ENCODE measurements at regions not wholly inside any gene's neighbourhood (a gene's known extent, or its start where the extent isn't known, plus 50 kb on each side); places are given as distances from the start of the nearest gene placed in this dataset.

GRCh38 chr10:10294184-10294880, 723.3 kb upstream of the CELF2 start:
- H3K4me1 ChIP-seq, result no peaks in the 10 kb centered on the region
- no peak overlapping the region for H3K27ac ChIP-seq
- ATAC-seq (no peak), FAIRE-seq (no peak), DNase-seq (ENCODE audit: low read depth in 1 of 2, low spot score in 1 of 2) (no peak)
- no peak overlapping the region for H3K4me2 ChIP-seq
- no peaks in the 10 kb centered on the region for H3K9me3 ChIP-seq
- H3K4me3 ChIP-seq, result no peak overlapping the region
- 15% methylated on average over 8 of the region's 9 CpGs for WGBS (ENCODE audit: missing lambda C conversion rate)
- TF ChIP-seq JUNB (IDR thresholded peaks at IDR 0.05), result no peak
- no peak for TF ChIP-seq MAX (IDR thresholded peaks at IDR 0.05)
- TF ChIP-seq KDM1A (IDR thresholded peaks at IDR 0.05; ENCODE audit: low read depth), result no peak
- no peak for TF ChIP-seq PHF8 (IDR thresholded peaks at IDR 0.05; ENCODE audit: borderline replicate concordance, low read depth)
- TF ChIP-seq ZSCAN20 (CRISPR knock-in tag; IDR thresholded peaks at IDR 0.05), result no peak
- no peak for TF ChIP-seq HMGXB4 (CRISPR knock-in tag; IDR thresholded peaks at IDR 0.05; ENCODE audit: borderline replicate concordance)
- ChIA-PET POLR2A (no interaction called here), CTCF (interaction anchor here (0.6 to 0.7 kb wide), 2 partner anchors 19 to 1045 kb away, joined by 3 read pairs; no protein-coding TSS in a partner anchor)

DNA sequence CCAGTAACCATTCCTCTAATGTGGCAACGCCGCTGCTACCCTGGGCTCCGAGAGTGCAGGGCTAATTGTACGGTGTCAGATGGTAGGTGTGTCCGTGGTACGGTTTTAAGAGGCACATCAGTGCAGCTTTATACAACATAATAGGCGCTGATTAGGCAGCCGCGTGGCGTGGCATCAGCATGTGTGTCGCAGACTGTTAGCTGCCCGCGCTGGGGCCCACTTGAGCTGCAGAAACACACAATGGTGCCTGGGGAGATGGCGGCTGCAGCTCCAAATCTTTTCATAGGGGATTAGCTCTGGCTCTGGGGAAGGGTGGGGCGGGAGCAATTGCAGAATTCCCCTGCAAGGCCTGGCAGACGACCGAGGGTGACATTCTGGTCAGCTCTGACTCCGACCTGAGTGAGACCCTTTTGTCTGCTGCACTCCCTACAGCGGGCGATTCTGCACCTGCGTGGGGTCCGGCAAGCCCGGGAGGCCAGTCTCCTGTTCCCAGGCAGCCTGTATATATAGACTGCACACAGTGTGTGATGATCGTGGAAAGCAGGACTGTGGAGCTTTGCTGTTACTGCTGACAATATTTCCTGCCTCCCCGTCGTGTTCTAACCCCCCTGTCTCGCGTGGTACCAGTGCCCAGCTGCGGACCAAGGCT, 722.7 kb upstream of the CELF2 start:
- CTCF ChIA-PET, result interaction anchor here (0.6 to 0.7 kb wide), 2 partner anchors 20 to 1045 kb away, joined by 3 read pairs; no protein-coding TSS in a partner anchor
- TF ChIP-seq CEBPB (IDR thresholded peaks at IDR 0.05) (no peak), EHMT2 (IDR thresholded peaks at IDR 0.05; ENCODE audit: low read depth) (no peak), RNF2 (IDR thresholded peaks at IDR 0.05; ENCODE audit: borderline replicate concordance, low read depth) (no peak), RARB (CRISPR knock-in tag; IDR thresholded peaks at IDR 0.05) (no peak), ZFP36 (IDR thresholded peaks at IDR 0.05; ENCODE audit: borderline replicate concordance, partially characterized antibody) (no peak), RAD21 (conservative IDR thresholded peaks at IDR 0.05 in 1 of 2, IDR thresholded peaks at IDR 0.05 in 1 of 2) (no peak), FOXS1 (CRISPR knock-in tag; IDR thresholded peaks at IDR 0.05) (no peak), CHD4 (IDR thresholded peaks at IDR 0.05; ENCODE audit: borderline replicate concordance) (no peak), FOSL2 (IDR thresholded peaks at IDR 0.05) (no peak), FOSL2 (CRISPR knock-in tag; IDR thresholded peaks at IDR 0.05) (no peak), ESRRA (IDR thresholded peaks at IDR 0.05; ENCODE audit: borderline replicate concordance, low read length) (no peak), HOXB13 (CRISPR knock-in tag; IDR thresholded peaks at IDR 0.05; ENCODE audit: low read depth) (no peak), CBX8 (IDR thresholded peaks at IDR 0.05) (no peak), BCL3 (IDR thresholded peaks at IDR 0.05) (no peak), EHF (CRISPR knock-in tag; IDR thresholded peaks at IDR 0.05) (no peak), NPAS2 (CRISPR knock-in tag; IDR thresholded peaks at IDR 0.05; ENCODE audit: borderline replicate concordance) (no peak), BHLHE40 (IDR thresholded peaks at IDR 0.05; ENCODE audit: low read depth, low read length) (no peak)
- no peak overlapping the region for H3K4me2 ChIP-seq
- ATAC-seq, result no peak
- H3K4me1 ChIP-seq, result no peaks in the 10 kb centered on the region
- POLR2A ChIA-PET, result no interaction called here
- H3K4me3 ChIP-seq, result no peak overlapping the region
- no peak for FAIRE-seq
- no peak overlapping the region for H3K27ac ChIP-seq
- DNase-seq (ENCODE audit: low read depth in 1 of 2, low spot score in 1 of 2), result no peak
- H3K9me3 ChIP-seq, result no peaks in the 10 kb centered on the region
- 33% methylated on average over 23 of the region's 29 CpGs for WGBS (ENCODE audit: missing lambda C conversion rate)
